Thyroid gland (tissue), 4 donors: ENCODE measurements at regions not wholly inside any gene's neighbourhood (a gene's known extent, or its start where the extent isn't known, plus 50 kb on each side); places are given as distances from the start of the nearest gene placed in this dataset.

Experiments used
- DNase-seq, 2 donors: peaks; one replicate each; pipeline ENCODE4 v3.0.0-alpha.2; 2019
- H3K27ac ChIP-seq, 3 donors: fragments of 200-600 bp; sonication (generic); 1 replicate in 2 of 3; 2 replicates in 1 of 3; pipeline ENCODE4 v1.5.1; 2016 to 2019; ENCODE audit warnings: mild to moderate bottlenecking in 1 of 3, moderate library complexity in 1 of 3
- H3K27me3 ChIP-seq: fragments of 200-600 bp; sonication (generic); one replicate; pipeline ENCODE4 v1.5.1; 2019
- H3K36me3 ChIP-seq, 2 donors: fragments of 200-600 bp; sonication (generic); one replicate each; pipeline ENCODE4 v1.5.1; 2016 to 2019
- H3K4me1 ChIP-seq, 2 donors: fragments of 200-600 bp; sonication (generic); one replicate each; pipeline ENCODE4 v1.5.1; 2017 to 2019
- H3K4me3 ChIP-seq, 3 donors: fragments of 200-600 bp; sonication (generic); replicated peaks in 1 of 3; 1 replicate in 2 of 3; 2 replicates in 1 of 3; pipeline ENCODE4 v1.5.1; 2016; ENCODE audit warnings: mild to moderate bottlenecking in 1 of 3
- H3K9me3 ChIP-seq: fragments of 200-600 bp; sonication (generic); one replicate; pipeline ENCODE4 v1.5.1; 2017
- POLR2A ChIP-seq, 2 donors: fragments of 450-650 bp; IDR thresholded peaks; one replicate each; pipeline ENCODE4 v1.6.1; 2017; ENCODE audit warnings: antibody characterized with exemption in 2 of 2, mild to moderate bottlenecking in 2 of 2, moderate library complexity in 1 of 2
- WGBS, 2 donors: methylation state at CpG; one replicate each; pipeline ENCODE4 v1.1.5; 2017; 5-methylcytosine and 5-hydroxymethylcytosine counted together
- intact Hi-C: fragments of 100-400 bp; cut with DNase I; formaldehyde crosslinking; loops from one replicate; pipeline ENCODE4 v1.15.1; 2023
- TF ChIP-seq, protein P1 (sequence below), 6 experiments: fragments of 200-600 bp in 3 of 6; fragments of 450-650 bp in 3 of 6; sonication (generic) in 3 of 6; IDR thresholded peaks; one replicate each; pipeline ENCODE4 v1.5.1; 2016 to 2019; ENCODE audit warnings: antibody characterized with exemption in 6 of 6, mild to moderate bottlenecking in 2 of 6, inconsistent platforms in 1 of 6, moderate library complexity in 1 of 6

DNA sequence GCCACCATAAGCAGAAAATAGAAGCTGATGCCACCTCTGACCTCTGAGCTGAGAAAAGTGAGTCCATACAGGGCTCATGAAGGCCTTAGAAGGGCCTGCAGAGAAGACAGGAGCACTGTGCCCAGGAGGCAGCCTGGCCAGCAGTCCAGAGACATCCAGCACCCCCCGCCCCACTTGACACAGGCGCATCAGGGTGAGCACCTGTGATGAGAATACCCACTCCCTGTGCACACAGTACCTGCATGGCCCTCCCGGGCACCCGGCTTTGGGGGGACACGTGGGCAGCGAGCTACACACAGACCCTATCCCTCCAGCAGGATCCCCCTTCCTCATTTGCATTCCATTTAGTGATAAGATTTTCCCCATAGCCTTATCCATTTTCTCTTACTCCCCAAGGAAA lies 63.6 kb upstream of the NSMCE3 start:
- no peak overlapping the region for H3K27ac ChIP-seq
- peaks cover 0 to 7% of the 10 kb centered on the region in 2 donors for H3K4me1 ChIP-seq
- H3K4me3 ChIP-seq, result no peak overlapping the region
- intact Hi-C loops, result no loop called here
- no peaks in the 10 kb centered on the region for H3K9me3 ChIP-seq
- no peaks in the 10 kb centered on the region for H3K27me3 ChIP-seq
- H3K36me3 ChIP-seq, result no peaks in the 10 kb centered on the region
- no peak for DNase-seq
- 79 to 91% methylated on average over 6 of the region's 6 CpGs for WGBS, 2 donors
- TF ChIP-seq POLR2A (IDR thresholded peaks at IDR 0.05), result no peak
- TF ChIP-seq, protein P1, sequence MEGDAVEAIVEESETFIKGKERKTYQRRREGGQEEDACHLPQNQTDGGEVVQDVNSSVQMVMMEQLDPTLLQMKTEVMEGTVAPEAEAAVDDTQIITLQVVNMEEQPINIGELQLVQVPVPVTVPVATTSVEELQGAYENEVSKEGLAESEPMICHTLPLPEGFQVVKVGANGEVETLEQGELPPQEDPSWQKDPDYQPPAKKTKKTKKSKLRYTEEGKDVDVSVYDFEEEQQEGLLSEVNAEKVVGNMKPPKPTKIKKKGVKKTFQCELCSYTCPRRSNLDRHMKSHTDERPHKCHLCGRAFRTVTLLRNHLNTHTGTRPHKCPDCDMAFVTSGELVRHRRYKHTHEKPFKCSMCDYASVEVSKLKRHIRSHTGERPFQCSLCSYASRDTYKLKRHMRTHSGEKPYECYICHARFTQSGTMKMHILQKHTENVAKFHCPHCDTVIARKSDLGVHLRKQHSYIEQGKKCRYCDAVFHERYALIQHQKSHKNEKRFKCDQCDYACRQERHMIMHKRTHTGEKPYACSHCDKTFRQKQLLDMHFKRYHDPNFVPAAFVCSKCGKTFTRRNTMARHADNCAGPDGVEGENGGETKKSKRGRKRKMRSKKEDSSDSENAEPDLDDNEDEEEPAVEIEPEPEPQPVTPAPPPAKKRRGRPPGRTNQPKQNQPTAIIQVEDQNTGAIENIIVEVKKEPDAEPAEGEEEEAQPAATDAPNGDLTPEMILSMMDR (IDR thresholded peaks at IDR 0.05), result no peak

DNA sequence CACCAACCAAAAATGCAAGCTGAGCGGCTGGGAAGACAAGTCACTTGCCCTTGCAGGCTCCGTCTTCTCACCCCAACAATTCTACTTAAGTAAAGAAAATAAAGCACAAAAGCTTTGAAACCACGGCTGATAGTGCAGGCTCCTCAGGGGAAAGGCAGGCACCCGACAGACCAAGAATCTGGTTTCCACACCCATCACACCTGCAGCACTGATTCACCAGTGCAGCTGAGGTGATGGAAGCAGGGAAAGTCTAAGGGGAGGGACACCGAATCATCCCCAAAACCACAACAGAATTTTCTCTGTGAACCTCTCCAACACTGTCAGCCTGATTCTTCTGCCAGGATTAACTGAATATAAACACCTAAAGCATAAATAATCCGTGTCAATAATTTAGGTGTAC lies 62.0 kb upstream of the NSMCE3 start:
- TF ChIP-seq, protein P1 (IDR thresholded peaks at IDR 0.05), result no peak
- TF ChIP-seq POLR2A (IDR thresholded peaks at IDR 0.05), result no peak
- intact Hi-C loops, result no loop called here
- H3K27ac ChIP-seq, result no peak overlapping the region
- no peak overlapping the region for H3K4me3 ChIP-seq
- 80 to 89% methylated on average over 6 of the region's 6 CpGs for WGBS, 2 donors
- no peaks in the 10 kb centered on the region for H3K9me3 ChIP-seq
- no peak for DNase-seq
- no peaks in the 10 kb centered on the region for H3K27me3 ChIP-seq
- no peaks in the 10 kb centered on the region for H3K4me1 ChIP-seq
- H3K36me3 ChIP-seq, result no peaks in the 10 kb centered on the region

DNA sequence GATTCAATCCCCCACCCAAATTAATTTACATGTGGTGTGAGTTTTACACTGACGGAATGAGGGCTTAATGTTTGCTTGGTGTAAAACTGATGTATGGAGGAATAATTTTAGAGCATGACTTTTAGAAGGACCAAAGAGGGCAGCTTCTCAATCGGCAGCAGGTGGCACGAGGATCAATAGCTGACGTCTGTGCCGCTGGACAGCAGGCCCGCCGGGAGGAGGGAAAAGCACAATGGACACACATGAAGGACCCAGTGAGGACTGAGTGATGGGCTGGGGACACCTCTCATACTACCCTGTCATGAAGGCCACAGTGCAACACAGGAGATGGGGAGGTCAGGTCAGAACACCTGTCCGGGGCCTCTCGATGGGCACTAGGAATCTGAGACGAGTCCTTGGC lies 61.4 kb upstream of the NSMCE3 start:
- intact Hi-C loops, result no loop called here

DNA sequence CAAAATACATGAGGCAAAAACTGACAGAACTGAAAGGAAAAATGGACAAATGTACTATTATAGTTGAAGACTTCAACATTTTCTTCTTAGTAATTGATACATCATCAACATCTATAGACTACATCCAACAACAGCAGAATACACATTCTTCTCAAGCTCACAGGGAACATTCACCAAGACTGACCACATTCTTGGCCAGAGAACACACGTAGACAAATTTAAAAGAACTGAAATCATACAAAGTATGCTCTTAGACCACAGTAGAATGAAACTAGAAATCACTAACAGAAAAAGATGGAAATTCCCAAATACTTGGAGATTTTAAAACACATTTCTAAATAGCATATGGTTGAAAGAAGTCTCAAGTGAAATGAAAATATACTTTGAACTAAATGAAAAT lies 55.1 kb upstream of the NSMCE3 start:
- TF ChIP-seq POLR2A (IDR thresholded peaks at IDR 0.05), result no peak
- TF ChIP-seq, protein P1 (IDR thresholded peaks at IDR 0.05), result no peak
- Histone ChIP-seq H3K9me3 (no peaks in the 10 kb centered on the region), H3K36me3 (no peaks in the 10 kb centered on the region), H3K27me3 (no peaks in the 10 kb centered on the region), H3K4me3 (no peak overlapping the region), H3K4me1 (no peaks in the 10 kb centered on the region), H3K27ac (no peak overlapping the region)
- intact Hi-C loops, result no loop called here
- no peak for DNase-seq
- WGBS, 2 donors, result 63 to 89% methylated on average over 1 of the region's 1 CpG

More for the DNA sequence above, 61.4 kb upstream of the NSMCE3 start:
- H3K4me1 ChIP-seq, result no peaks in the 10 kb centered on the region
- H3K27ac ChIP-seq, result no peak overlapping the region
- WGBS, 2 donors, result 90 to 92% methylated on average over 10 of the region's 10 CpGs
- DNase-seq, result no peak
- H3K27me3 ChIP-seq, result no peaks in the 10 kb centered on the region
- no peaks in the 10 kb centered on the region for H3K9me3 ChIP-seq
- no peak overlapping the region for H3K4me3 ChIP-seq
- no peaks in the 10 kb centered on the region for H3K36me3 ChIP-seq
- TF ChIP-seq, protein P1 (IDR thresholded peaks at IDR 0.05), result no peak
- TF ChIP-seq POLR2A (IDR thresholded peaks at IDR 0.05), result no peak

DNA sequence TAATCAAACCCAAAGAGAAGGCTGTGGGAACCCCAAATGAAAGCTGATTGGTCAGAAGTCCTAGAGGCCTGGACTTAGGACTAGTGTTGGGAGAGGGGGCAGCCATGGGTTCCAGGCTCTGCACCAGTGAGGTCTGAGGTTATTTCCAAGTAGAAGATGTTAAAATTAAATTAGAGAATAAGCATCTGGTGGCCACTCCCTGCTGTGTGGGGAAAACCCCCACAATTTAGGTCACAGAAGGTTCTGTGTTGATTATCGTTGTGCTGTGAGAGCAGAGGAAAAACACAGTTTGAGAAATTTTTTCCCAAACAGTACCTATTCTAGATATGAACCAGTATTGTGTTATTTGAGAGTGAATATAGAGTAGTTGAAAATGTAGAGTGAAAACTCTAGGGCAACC lies 53.9 kb upstream of the NSMCE3 start:
- H3K27ac ChIP-seq, result no peak overlapping the region
- intact Hi-C loops, result no loop called here
- no peak for TF ChIP-seq POLR2A (IDR thresholded peaks at IDR 0.05)
- TF ChIP-seq, protein P1 (IDR thresholded peaks at IDR 0.05), result no peak
- no peak for DNase-seq
- H3K36me3 ChIP-seq, result no peaks in the 10 kb centered on the region
- WGBS, 2 donors, result 85 to 86% methylated on average over 1 of the region's 1 CpG
- H3K4me1 ChIP-seq, result no peaks in the 10 kb centered on the region
- H3K9me3 ChIP-seq, result no peaks in the 10 kb centered on the region
- no peaks in the 10 kb centered on the region for H3K27me3 ChIP-seq
- H3K4me3 ChIP-seq, result no peak overlapping the region
